T-helper 1 cell (primary cell): ENCODE measurements at regions not wholly inside any gene's neighbourhood (a gene's known extent, or its start where the extent isn't known, plus 50 kb on each side); places are given as distances from the start of the nearest gene placed in this dataset.
"Not testable (repeated sequence)": the region's sequence is repeated elsewhere in the genome, so short reads cannot be mapped to it uniquely, and the experiment has no call there.

Experiments
- DNase-seq, 5 donors: peaks; one replicate each; pipeline ENCODE4 v3.0.0-alpha.2; 2012 to 2020

DNA sequence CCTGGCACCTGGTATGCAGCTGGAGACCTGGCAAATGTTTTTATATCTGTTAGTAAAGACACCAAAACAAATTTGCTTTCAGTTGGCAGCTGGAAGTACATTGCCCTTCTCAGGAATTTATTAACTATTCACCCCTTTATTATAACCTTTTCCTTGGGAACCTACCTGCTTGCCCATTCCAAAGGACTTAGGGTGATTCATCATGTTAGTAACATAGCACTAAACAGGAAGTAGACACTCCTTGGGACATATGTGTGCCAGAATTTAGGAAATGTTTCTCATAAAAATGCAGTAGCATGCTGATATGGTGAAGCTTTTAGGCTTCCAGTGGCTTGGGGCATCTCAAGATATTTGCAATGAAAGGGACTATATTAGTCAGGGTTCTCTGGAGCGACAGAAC is 184.2 kb downstream of the DMAC1 start:
- no peak for DNase-seq

DNA sequence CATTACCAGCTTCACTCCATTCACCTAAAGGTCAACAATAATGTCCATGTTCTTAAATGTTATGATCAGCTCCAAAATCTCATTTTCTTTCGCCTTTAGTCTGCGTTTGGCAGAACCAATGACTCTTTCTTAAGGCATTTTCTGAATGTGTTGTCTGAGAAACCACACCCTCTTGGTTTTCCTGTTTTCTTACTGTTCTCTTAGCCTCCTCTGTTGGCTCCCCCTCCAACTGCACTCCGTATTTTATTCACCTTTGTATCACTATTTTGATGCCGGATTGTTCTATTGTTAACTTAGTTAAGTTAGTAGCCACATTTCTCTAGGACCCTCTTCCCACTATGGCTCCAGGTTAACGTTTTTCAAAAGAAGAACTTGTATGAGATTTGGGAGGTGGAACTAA is 185.6 kb downstream of the DMAC1 start:
- peak in 1 of 5 donors; percentile 54 for DNase-seq

DNA sequence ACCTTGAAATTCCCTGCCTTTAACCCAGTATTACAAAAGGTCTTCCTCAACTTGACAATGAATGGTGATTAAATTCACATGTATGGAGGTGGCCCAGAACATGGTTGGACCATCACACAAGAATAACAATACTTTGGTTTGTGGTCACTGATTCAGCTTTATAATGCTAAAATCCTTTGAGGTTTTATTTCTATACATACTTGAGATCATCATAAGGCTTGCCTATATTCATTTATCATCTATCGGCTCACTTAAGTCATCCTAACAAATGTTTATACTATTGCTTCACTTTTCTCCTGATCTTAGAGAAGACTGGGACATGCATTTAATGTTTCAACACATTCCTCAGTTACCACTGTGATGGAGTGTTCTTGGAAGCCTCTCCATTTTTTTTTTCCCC is 191.3 kb downstream of the DMAC1 start:
- DNase-seq, result no peak

DNA sequence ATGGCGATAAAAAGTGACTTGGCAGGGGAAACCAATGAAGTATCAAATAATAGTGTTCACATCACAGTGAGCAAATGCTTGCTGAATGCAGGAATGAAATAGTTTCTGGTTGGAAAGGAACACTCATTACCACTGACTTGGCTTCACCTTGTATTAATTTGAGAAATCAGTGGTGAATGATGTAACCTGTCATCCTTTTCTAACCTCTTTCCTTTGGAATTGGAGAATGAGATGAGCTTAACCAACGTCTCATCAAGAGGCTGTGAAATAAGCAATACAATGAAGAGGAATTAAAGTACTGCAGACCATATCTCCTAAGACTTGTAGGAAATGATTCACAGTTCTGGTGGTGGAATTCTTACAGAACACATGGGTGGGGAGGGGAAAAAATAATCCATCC is 192.2 kb downstream of the DMAC1 start:
- DNase-seq, result no peak

DNA sequence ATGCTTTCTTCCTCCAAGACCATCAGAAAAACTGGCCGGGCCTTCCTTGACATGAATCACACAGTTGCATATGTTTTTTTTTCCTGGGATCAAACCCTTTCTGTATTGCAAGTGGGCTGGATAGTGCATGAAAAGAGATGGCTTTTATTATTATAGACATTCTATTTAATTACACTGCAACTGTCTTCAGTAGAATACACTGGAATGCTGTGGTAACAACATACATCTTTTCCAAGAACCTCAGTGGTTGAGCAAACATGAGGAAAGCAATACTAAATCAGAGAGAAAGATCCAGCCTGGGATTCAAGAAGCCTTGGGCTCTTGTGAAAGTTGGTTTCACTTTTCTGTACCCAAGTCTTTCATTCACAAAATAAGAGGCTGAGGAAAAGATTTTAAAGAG is 193.0 kb downstream of the DMAC1 start:
- no peak for DNase-seq

DNA sequence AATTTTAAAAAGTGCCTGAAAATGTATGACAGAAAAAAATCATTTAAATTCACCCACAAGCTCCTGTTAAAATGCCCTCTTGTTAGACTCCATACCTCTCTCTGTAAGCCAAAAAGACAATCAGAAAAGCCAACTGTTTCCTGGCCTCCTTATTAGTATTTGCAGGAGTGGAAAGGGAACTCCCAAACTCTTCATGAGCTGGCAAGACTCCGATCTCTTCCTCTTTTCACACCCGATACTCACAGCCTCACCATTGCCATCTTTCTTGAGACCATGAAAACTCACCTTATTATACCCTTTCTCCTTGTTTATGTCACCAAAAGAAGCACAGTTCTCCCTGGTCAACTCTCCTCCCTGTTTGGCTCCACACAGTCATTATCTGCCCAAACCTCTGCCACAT is 197.8 kb downstream of the DMAC1 start:
- no peak for DNase-seq

DNA sequence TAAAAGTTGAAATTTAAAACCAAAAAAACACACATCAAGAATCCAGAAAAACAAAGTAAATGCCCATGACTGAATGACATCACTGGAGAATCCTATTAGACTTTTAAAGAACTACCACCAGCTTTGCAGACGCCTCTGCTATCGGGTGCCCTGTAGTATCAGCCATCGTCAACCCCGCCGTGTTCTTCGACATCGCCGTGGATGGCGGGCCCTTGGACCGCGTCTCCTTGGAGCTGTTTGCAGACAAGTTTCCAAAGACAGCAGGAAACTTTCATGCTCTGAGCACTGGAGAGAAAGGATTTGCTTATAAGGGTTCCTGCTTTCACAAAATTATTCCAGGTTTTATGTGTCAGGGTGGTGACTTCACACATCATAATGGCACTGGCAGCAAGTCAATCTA is 201.9 kb downstream of the DMAC1 start:
- DNase-seq, result no peak

DNA sequence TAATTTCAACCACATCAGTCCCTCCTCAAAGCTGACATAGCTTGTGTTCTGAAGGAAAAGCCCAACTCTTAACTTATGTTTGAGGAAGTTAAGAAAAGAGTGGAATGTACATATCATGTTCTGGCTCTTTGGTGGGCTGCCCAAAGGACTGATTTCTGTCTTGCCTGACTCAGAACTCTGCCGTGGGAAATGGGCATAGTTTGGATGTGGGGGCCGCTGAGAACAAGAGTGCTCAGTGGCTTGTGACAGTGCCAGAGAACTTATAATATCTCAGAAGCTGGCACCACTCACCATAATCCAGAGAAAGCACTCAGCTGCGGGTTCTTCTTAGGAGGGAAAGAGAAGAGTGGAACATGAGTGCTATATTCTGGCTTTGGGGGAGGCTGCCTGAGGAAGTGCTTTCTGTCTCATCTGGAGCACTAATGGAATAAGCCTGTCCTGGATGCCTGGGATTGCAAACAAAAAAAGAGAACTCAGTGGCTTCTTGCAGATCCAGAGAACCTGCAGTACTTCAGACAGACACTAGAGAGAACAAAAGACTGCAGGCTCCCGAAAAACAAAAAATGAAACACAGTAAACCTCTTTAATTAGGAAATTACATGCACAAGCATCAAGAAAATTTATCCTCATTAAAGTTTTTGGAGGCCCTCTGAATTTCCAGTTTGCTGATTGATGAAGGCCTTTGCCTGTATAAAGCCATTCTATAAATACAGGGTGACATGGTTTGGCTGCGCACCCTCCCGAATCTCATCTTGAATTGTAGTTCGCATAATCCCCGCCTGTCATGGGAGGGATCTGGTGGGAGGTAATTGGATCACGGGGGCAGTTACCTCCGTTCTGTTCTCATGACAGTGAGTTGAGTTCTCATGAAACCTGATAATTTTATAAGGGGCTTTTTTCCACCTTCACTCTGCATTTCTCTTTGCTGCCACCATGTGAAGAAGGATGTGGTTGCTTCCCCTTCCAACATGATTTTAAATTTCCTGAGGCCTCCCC is 207.0 kb downstream of the DMAC1 start:
- no peak for DNase-seq

DNA sequence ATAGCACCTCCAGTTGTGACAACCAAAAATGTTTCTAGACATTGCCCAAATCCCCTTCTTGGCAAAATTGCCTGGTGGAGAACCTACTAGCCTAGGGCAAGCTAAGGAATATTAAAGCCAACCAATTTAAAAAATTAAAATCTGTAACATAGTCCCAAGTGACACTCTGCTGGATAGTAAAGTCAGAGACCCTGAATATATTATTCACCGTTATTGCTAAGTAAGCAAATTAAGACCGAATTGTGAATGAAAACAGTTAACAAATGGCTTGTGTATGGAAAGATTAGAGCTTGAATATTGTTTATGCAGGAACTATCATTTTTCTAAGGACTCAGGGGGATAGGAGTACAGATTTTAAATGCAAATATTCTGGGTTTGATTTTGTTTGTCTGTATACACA is 208.1 kb downstream of the DMAC1 start:
- DNase-seq, result no peak

DNA sequence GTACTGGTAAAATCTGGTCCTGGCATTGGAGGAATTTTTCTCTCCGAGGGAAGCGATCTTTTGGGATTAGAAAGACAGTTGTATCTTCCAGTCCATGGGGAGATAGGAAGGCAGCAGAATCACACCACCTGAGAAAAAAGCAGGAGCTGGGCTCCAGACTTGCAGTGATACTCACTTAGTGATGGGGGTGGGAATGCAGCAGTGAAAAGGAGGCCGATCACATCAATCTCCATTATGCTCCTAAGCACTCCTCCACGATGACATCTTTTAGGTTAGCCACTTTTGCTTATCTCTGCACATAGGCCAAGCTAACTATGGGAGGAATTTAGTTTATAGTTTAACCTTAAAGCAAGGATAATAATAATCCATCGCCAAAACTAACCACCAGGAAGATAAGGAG is 219.0 kb downstream of the DMAC1 start:
- no peak for DNase-seq

DNA sequence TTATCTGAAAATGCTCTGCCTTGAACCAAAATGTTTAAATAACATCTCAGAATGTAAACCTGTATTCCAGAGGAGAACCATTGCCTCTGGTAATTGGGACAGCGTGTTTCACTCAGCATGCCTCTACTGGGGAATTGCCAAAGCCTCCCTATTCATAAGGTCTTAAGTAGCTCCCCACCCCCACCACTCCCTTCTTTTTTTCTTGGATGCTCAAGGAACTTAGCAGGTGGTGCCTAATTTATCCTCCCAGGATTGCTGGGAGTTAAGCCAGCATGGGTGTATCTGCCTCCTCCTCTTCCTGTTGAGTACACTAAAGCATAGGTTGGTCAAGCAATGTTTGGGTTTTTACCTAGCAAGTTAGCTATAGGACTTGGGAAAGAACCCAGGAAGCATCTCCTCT is 220.2 kb downstream of the DMAC1 start:
- no peak for DNase-seq

DNA sequence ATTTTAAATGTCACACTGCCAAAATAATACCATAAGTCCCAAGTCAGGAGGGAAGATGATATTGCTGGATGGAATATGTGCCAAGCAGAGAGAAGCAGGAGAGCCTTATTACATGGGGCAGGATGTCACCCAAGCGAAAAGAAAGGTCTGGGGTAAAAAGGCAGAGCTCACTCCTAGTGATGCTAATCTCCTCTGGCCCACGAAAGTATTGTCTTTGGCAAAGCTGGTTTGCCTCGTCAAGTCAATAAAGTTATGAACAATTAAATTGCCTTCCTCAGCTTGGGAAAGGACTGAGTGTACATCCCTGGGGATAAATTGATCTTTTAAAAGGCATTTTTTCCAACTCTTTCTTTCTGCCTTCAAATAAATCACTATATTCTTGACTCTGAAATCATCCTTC is 220.6 kb downstream of the DMAC1 start:
- no peak for DNase-seq

DNA sequence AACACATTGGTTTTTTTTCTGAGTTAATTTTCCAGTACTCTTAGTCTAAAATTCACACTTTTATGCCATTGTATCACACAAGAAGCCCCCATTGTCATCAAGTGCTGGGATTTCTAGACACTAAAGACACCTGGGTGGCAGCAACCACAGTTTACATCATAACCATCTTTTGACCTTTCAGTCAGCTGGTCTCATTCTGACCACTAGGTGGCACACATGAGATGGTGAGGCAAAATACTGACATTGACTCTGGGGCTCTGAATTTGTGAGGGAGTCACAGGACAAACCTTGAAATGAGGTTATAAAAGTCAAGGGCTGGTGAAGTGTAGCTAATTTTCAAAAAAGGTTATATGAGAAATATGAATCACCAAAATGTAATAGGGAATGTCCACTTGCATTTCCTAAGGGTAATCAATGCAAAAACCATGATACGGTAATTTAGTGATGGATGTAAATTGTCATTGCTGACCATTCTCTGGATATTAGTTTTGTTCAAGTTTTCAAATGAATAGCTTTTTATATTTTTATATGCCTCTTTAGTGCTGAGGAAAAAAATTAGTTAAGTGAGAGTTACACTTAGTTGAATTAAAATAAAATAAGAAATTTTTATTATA is 229.4 kb downstream of the DMAC1 start:
- DNase-seq, result peak in 4 of 5 donors; percentile 24 to 60 (median 50)

DNA sequence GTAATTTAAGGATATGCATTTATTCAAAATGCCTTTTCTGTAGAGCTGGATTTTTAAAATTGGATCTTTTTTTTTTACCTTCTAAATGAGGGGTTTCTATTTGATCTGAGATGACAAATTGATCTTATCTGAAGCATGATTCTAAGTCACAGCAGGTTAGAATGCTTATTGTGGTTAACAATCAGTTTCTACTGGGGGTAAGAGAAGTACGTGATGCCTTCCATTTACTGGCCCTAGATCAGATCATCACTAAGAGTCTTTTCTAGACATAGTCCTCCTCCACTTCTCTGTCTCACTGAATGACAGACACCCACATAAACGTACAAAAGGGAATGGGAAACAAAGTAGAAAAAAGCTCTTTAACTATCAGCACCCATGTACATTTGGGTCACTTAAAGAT is 231.9 kb downstream of the DMAC1 start:
- no peak for DNase-seq

DNA sequence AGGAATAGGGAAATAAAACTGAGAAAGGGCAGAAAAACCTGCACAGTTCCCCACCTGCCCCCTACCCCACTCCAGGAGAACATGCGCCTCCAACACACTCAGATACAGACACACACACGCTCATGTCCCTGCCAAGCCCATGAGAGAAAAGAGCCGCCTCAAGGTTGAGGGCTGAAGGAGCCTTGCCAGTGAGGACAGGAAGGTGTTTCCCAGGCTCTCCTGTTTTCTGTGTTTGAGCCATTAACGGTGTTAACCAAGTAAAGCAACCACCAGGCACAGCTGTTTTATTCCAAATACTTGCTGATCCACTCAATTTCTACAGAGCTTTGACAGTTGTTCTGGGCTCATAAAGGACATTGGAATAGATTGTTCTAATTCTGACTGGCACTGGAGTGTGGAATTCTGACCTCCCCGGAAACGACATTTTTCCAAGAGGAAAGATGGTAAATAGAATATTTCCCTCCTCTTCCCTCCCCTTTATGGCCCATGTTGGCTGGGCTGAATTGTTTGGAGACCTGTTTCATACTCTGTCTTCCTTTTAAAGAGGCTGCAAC is 238.0 kb downstream of the DMAC1 start:
- no peak for DNase-seq

DNA sequence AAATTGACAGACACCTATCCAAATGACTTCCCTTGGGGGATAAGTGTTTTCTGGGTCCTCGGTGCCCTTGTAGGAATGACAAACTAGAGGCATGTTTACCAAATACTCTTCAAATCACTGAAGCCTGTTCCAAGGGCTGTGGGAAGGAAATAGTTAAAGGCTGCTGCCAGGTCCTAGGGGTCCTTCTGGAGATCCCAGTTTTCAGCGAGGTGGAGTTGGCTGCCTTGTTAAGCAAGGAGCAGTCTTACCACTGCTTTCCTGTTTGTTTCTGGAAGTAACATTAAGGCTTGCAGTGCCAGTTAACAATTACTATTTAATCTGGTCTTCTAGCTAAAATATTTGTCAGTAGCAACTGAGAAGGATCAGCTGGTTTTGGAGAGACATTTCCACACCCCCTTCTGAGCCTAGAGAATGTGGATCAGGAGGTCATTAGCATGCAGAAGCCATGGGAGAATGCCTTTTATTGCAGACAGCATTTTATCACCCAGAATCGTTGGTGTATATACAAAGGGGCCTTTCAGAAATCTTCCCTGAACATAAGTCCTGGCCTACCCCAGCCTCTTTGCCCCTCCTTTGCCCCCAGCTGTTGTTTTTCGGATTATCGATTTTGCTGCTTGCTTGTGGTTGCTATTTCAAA is 238.8 kb downstream of the DMAC1 start:
- no peak for DNase-seq

DNA sequence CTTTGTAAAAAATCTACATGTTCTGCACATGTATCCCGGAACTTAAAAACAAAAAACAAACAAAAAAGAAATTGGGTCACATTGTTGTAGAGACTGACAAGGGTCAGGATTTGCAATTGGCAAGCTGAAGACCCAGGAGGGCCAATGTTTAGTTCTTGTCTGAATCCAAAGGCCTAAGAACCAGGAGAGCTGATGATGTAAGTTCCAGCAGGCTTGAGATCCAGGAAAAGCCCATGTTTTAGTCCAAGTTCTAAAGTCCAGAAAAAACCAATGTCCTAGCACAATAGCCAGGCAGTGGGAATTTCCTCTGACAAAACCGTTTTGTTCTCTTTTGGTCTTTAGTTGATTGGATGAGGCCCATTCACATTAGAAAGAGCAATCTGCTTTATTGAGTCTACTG is 244.9 kb downstream of the DMAC1 start:
- DNase-seq, result no peak

DNA sequence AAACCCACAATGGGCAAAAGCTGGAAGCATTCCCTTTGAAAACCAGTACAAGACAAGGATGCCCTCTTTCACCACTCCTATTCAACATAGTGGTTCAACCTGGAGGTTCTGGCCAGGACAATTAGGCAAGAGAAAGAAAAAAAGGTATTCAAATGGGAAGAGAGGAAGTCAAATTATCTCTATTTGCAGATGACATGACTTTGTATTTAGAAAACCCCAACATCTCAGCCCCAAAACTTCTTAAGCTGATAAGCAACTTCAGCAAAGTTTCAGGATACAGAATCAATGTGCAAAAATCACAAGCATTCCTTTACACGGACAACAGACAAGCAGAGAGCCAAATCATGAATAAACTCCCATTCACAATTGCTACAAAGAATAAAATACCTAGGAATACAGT is 246.9 kb downstream of the DMAC1 start:
- DNase-seq, result not testable (repeated sequence)

DNA sequence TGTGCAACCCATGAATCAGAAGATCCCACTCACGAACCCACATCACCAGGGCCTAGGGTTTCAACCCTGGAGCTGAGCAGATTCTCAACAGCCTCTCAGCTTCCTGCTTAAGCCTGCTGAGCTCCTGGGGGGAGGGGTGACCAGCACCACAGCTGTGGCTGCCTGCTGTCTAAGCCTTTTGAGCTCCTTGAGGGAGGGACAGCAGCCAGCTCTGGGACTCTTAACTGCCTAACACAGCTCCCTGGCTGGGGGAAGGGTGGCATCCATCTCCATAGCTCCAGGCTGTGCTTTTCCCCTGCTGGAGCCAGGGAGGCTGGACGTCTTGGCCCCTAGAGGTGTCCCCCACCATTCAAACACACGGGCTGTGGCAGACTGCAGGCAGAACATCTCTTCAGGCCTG is 250.3 kb downstream of the DMAC1 start:
- no peak for DNase-seq

DNA sequence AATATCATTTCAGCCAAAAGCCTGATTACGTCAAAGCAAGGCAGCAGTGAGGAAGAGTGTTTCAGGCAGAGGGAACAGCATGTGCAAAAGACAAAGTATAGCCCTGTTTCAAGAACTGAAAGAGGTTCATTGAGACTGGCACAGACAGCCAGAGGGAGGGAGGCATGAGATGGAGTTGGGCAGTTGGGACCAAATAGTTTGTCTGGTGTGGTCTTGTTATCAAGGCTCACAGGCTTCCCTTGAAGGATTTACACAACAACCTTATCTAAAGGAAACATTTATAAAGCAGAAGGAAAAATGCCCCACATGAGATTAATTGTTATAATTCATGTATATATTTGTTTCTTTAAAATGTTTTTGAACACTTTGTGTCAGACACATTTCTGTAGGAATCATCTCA is 253.3 kb downstream of the DMAC1 start:
- no peak for DNase-seq

DNA sequence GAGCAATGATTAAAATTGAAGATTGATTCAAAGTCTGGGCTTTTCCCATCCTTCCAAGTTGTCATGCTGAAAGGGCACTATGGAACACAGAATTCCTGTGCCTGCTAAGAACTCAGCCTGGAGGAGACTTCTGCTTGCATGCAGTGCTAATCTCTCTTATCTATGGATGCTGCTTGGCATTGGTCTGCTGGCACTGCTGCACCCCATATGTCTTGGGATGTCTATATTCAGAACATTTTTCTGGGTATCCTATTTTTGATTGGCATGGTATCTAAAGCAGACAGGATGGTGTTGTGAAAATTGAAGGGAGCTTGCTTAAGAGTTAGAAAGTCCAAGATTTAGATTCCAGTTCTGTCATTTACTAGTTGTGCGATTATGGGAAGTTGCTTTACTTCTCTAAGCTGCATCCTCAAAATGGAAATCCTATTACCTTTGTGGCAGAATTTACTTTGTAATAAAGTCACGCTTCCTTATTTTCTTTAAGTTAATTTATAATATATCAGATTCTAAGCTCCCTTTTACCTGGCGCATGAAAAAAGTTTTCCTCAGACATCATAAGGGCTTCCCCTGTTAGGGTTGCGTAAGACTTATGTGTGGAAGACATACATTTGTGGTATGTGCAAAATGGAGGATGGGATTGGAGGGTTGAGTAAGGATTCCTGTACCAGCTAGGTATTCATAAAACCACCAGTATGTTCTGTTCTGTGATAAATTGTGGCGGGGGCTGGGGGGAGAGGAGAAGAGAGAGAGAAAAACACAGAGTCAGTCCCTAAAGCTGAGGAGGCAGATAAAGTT is 254.0 kb downstream of the DMAC1 start:
- DNase-seq, result no peak

DNA sequence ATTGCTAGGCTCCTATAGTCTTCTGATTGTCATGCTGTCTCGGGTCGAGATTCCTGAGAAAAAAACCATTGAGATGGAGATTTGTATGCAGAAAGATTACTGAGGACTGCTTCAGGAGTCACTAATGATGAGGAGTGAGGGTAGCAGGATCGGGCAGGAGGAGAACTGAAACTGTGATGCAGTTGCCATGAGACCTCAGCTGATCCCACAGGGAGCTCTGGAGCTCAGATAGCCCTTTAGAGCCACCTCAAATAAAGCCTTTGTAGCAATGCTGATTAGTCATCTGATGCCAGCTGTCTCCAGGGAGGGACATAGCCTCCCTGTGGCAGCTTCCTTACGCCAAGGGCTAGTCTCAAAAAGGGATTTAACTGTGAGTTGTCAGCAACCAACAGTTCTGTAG is 256.9 kb downstream of the DMAC1 start:
- no peak for DNase-seq

DNA sequence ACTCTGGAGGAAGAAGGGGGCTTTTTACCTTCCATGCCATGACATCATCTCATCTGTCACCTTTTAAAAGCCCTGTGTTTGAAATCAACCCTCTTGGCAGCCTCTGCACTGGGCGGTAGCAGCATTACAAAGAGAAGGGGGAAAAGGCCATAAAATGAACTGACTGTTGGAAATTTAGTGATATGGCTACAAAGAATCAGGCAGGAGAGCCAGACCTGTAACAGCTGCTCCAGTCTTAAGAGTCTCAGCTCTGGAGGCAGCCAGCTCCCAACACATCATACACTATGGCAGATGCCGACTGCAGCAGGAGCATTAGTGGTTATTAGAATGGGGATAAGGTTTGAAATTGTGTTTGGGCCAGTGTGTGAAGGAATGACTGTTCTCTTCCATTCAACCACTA is 257.5 kb downstream of the DMAC1 start:
- no peak for DNase-seq
